ENCODE measurements at regions not wholly inside any gene's neighbourhood (a gene's known extent, or its start where the extent isn't known, plus 50 kb on each side); places are given as distances from the start of the nearest gene placed in this dataset.

DNA sequence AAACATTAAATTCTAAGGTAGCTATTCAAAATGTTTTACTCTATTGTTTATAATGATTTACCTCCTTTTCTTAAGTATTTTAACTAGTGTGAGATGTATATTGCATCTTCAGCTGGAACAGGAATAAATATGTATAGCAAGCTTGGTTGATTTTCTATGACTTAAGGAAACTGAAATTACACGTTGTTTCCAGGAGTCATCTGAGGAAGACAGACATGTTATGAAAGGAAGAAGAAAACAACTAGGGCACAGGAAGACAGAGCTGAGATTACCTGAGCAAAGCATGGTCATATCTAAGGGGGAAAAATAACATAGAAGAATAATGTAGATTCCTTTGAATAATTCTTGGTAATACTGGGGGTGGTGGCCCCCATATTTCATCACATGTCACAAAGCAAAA lies 210.9 kb upstream of the SEMA3E start:
- TF ChIP-seq EP300 (IDR thresholded peaks at IDR 0.05) (no peak), POLR2AphosphoS5 (IDR thresholded peaks at IDR 0.05) (no peak)
- TF ChIP-seq, protein P1, sequence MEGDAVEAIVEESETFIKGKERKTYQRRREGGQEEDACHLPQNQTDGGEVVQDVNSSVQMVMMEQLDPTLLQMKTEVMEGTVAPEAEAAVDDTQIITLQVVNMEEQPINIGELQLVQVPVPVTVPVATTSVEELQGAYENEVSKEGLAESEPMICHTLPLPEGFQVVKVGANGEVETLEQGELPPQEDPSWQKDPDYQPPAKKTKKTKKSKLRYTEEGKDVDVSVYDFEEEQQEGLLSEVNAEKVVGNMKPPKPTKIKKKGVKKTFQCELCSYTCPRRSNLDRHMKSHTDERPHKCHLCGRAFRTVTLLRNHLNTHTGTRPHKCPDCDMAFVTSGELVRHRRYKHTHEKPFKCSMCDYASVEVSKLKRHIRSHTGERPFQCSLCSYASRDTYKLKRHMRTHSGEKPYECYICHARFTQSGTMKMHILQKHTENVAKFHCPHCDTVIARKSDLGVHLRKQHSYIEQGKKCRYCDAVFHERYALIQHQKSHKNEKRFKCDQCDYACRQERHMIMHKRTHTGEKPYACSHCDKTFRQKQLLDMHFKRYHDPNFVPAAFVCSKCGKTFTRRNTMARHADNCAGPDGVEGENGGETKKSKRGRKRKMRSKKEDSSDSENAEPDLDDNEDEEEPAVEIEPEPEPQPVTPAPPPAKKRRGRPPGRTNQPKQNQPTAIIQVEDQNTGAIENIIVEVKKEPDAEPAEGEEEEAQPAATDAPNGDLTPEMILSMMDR (IDR thresholded peaks at IDR 0.05) = no peak

All from stomach (tissue), 4 donors.